Ovary (tissue), 3 donors: ENCODE measurements at regions not wholly inside any gene's neighbourhood (a gene's known extent, or its start where the extent isn't known, plus 50 kb on each side); places are given as distances from the start of the nearest gene placed in this dataset.

ENCODE experiments used
- CTCF ChIP-seq, 3 donors: fragments of 450-650 bp in 2 of 3; fragments of 200-600 bp in 1 of 3; IDR thresholded peaks; one replicate each; pipeline versions ENCODE4 v1.5.1 to v1.8.0; 2016 to 2022; ENCODE audit warnings: antibody characterized with exemption in 3 of 3, mild to moderate bottlenecking in 1 of 3
- EP300 ChIP-seq: sonication (generic); formaldehyde crosslinking; IDR thresholded peaks from one replicate; pipeline ENCODE4 v1.6.1; 2017; ENCODE audit warnings: antibody characterized with exemption
- donor health status: DM: no; HTN: no; CAD: no.

DNA sequence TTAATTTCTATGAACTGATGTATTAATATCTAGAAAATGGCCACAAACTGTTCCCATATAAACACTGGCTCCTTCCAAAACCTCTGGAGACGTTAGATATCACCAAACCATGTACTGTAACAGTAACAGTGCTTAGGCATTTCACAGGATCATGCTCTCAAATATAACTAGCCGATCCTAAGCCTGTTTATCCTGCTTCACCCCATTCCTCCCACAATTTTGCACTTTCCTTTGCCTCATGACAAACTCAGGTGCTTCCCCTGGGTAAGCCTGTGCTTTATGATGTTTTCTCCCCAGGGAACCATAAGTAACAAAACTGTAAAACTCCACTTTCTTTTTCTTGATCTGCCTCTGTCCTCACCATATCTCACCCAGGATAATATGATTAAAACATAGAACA lies 452.3 kb downstream of the PLA2G4A start:
- no peak for TF ChIP-seq EP300
- TF ChIP-seq CTCF (IDR thresholded peaks at IDR 0.05) = no peak
